HL-60 (cell line): ENCODE measurements at regions not wholly inside any gene's neighbourhood (a gene's known extent, or its start where the extent isn't known, plus 50 kb on each side); places are given as distances from the start of the nearest gene placed in this dataset.

Experiments
- CTCF ChIP-seq: IDR thresholded peaks from one replicate; pipeline ENCODE4 v1.5.1; 2011; ENCODE audit warnings: low read length, control low read depth, inconsistent platforms; ENCODE audit not compliant: insufficient read depth
- POLR2AphosphoS5 ChIP-seq: IDR thresholded peaks from 2 replicates; pipeline ENCODE4 v1.6.1; 2012; ENCODE audit warnings: low read depth
- REST ChIP-seq: IDR thresholded peaks from 2 replicates; pipeline ENCODE4 v1.6.1; 2012; ENCODE audit warnings: low read depth; ENCODE audit not compliant: insufficient replicate concordance

GRCh38 chr6:4355241-4355640, 219.9 kb upstream of the ECI2 start:
- TF ChIP-seq CTCF (no peak), POLR2AphosphoS5 (no peak), REST (no peak)
